H1 (cell line): ENCODE measurements at regions not wholly inside any gene's neighbourhood (a gene's known extent, or its start where the extent isn't known, plus 50 kb on each side); places are given as distances from the start of the nearest gene placed in this dataset.

Experiments used
- JUND ChIP-seq: IDR thresholded peaks from 2 replicates; pipeline ENCODE4 v1.6.1; 2011; ENCODE audit warnings: mild to moderate bottlenecking, improper control_type of control experiment, low read length
- MAFK ChIP-seq: IDR thresholded peaks from 2 replicates; pipeline ENCODE4 v1.6.1; 2012; ENCODE audit warnings: low read depth, mild to moderate bottlenecking, improper control_type of control experiment, low read length

DNA sequence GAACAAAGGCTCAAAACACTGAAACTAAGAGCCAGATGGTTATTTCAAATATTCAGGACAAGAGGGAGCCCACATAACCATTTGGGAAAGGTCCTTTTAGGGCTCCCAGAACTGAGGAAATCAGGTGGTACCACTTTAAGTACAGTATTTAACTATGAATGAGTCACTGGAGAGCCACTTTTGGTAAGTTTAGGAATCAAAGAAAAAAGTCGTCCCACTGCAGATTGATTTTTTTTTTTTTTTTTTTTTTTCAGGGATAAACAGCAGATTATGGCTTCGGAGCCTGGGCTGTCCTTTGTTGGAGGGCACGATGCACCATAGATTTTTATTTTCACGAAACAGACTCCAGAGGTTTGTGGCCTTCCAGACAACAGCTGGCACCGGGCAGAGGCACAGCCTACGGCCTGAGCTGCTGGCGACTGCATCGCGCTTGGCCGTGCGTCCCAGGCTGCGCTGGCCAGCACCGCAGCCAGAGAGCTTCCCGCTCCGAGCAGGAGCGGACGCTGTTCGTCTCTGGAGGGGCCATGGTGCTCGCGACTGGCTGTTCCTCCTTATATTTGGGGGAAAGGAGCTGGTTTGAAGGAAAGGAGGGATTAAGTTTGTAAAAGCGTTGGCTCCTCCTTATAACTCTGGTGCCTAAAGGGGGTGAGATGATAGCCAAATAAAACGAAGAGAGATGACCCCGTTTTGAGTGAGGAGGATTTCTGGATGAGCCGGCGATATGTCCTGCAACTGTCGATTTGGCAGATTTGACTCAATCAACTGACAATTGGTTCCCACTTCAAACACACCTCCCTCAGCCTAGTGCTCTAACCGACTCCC is 152.9 kb upstream of the GOLIM4 start:
- TF ChIP-seq MAFK (no peak), JUND (0 out of 2 replicates have a peak, but pooled peaks have one; percentile 41)
